H1 (cell line): ENCODE measurements at regions not wholly inside any gene's neighbourhood (a gene's known extent, or its start where the extent isn't known, plus 50 kb on each side); places are given as distances from the start of the nearest gene placed in this dataset.

Experiments used
- CTCF ChIA-PET: fragments of 300-600 bp; sonication (Branson Sonifier 250); formaldehyde crosslinking; loops from one replicate; lab custom pipeline; 2021; ENCODE audit not compliant: partially characterized antibody; lab: Charles Lee
- POLR2A ChIA-PET: fragments of 300-600 bp; sonication (Branson Sonifier 250); formaldehyde crosslinking; loops from one replicate; lab custom pipeline; 2021; ENCODE audit warnings: inconsistent platforms; ENCODE audit not compliant: partially characterized antibody; lab: Charles Lee
- DNase-seq, 2 experiments: peaks; one replicate each; pipeline versions ENCODE4 v3.0.0 to v3.0.0-alpha.2; 2010 to 2022; ENCODE audit warnings: low spot score in 2 of 2, low read depth in 1 of 2, mixed read lengths in 1 of 2
- FAIRE-seq: peaks from 2 replicates; lab custom pipeline; 2011; peaks lifted over from hg19 to GRCh38; lab: Jason Lieb, UNC
- H2AFZ ChIP-seq: 2 replicates; pipeline ENCODE4 v1.8.1; 2012; ENCODE audit warnings: low read length, inconsistent platforms
- H2AK5ac ChIP-seq: 2 replicates; pipeline ENCODE4 v1.6.1; 2013; ENCODE audit warnings: low read depth, low read length
- H2BK120ac ChIP-seq: replicated peaks from 2 replicates; pipeline ENCODE3; 2013; ENCODE audit warnings: low read depth, low read length, inconsistent platforms
- H2BK12ac ChIP-seq: 2 replicates; pipeline ENCODE4 v1.6.1; 2013; ENCODE audit warnings: low read depth, low read length
- H2BK15ac ChIP-seq: 2 replicates; pipeline ENCODE4 v1.6.1; 2013; ENCODE audit warnings: low read length
- H2BK20ac ChIP-seq: 2 replicates; pipeline ENCODE4 v1.6.1; 2013; ENCODE audit warnings: low read length
- H2BK5ac ChIP-seq: 2 replicates; pipeline ENCODE4 v1.6.1; 2013; ENCODE audit warnings: low read depth, low read length
- H3K14ac ChIP-seq: 2 replicates; pipeline ENCODE4 v1.6.1; 2013; ENCODE audit warnings: inconsistent platforms; ENCODE audit not compliant: insufficient read length
- H3K18ac ChIP-seq: 2 replicates; pipeline ENCODE4 v1.6.1; 2013; ENCODE audit warnings: low read length; ENCODE audit errors: extremely low read depth
- H3K23ac ChIP-seq: 2 replicates; pipeline ENCODE4 v1.6.1; 2013; ENCODE audit warnings: inconsistent platforms; ENCODE audit not compliant: insufficient read length
- H3K23me2 ChIP-seq: 2 replicates; pipeline ENCODE4 v1.6.1; 2013; ENCODE audit warnings: low read depth, low read length
- H3K27ac ChIP-seq: 2 replicates; pipeline ENCODE4 v1.6.1; 2011; ENCODE audit warnings: low read depth, low read length, inconsistent platforms
- H3K27me3 ChIP-seq, 4 experiments: replicated peaks in 1 of 4; 1 replicate in 1 of 4; 2 replicates in 3 of 4; pipeline versions ENCODE4 v1.6.1 to v1.8.1; 2011 to 2013; ENCODE audit warnings: low read length in 3 of 4, mild to moderate bottlenecking in 3 of 4, inconsistent platforms in 2 of 4, mixed read lengths in 2 of 4, moderate library complexity in 1 of 4; ENCODE audit not compliant: control insufficient read depth in 3 of 4, insufficient read depth in 3 of 4; ENCODE audit errors: extremely low read depth in 1 of 4
- H3K36me3 ChIP-seq, 4 experiments: 2 replicates each; pipeline versions ENCODE4 v1.6.1 to v1.8.1; 2011 to 2013; ENCODE audit warnings: mild to moderate bottlenecking in 4 of 4, low read length in 3 of 4, moderate library complexity in 2 of 4, control low read depth in 1 of 4, inconsistent platforms in 1 of 4; ENCODE audit not compliant: insufficient read depth in 4 of 4, control insufficient read depth in 2 of 4
- H3K4ac ChIP-seq: replicated peaks from 2 replicates; pipeline ENCODE3; 2013; ENCODE audit warnings: low read length, low read depth, mixed read lengths, inconsistent platforms; ENCODE audit not compliant: insufficient read length
- H3K4me1 ChIP-seq, 4 experiments: replicated peaks in 1 of 4; 1 replicate in 1 of 4; 2 replicates in 3 of 4; pipeline versions ENCODE4 v1.6.1 to v1.8.1; 2011 to 2013; ENCODE audit warnings: low read length in 3 of 4, inconsistent platforms in 2 of 4, mixed read lengths in 1 of 4; ENCODE audit not compliant: insufficient read depth in 4 of 4, control insufficient read depth in 3 of 4
- H3K4me2 ChIP-seq, 2 experiments: 2 replicates each; pipeline versions ENCODE4 v1.6.1 to v1.8.1; 2011 to 2013; ENCODE audit warnings: low read depth in 2 of 2, low read length in 2 of 2, control low read depth in 1 of 2, inconsistent platforms in 1 of 2, mild to moderate bottlenecking in 1 of 2; ENCODE audit not compliant: insufficient read depth in 1 of 2
- H3K4me3 ChIP-seq, 4 experiments: fragments of 200-600, 300-600 bp in 1 of 4; sonication (generic), shearing (Covaris generic), sonication (Bioruptor Twin) in 1 of 4; 2 replicates each; pipeline versions ENCODE4 v1.5.1 to v1.8.1; 2011 to 2016; ENCODE audit warnings: low read length in 4 of 4, low read depth in 3 of 4, control low read depth in 2 of 4, inconsistent platforms in 2 of 4, mild to moderate bottlenecking in 2 of 4, mixed read lengths in 1 of 4, moderate library complexity in 1 of 4; ENCODE audit not compliant: insufficient read depth in 2 of 4; ENCODE audit errors: extremely low read depth in 1 of 4
- H3K56ac ChIP-seq: replicated peaks from 2 replicates; pipeline ENCODE3; 2013; ENCODE audit warnings: low read depth, mild to moderate bottlenecking, mixed read lengths, low read length, inconsistent platforms; ENCODE audit not compliant: insufficient read length
- H3K79me1 ChIP-seq: 2 replicates; pipeline ENCODE4 v1.6.1; 2013; ENCODE audit warnings: low read depth, low read length, control low read depth
- H3K79me2 ChIP-seq, 2 experiments: 2 replicates each; pipeline versions ENCODE4 v1.6.1 to v1.8.1; 2012 to 2013; ENCODE audit warnings: low read length in 2 of 2, mild to moderate bottlenecking in 2 of 2, inconsistent platforms in 1 of 2; ENCODE audit not compliant: insufficient read depth in 2 of 2, control insufficient read depth in 1 of 2
- H3K9ac ChIP-seq, 4 experiments: replicated peaks in 1 of 4; 1 replicate in 1 of 4; 2 replicates in 3 of 4; pipeline versions ENCODE4 v1.6.1 to v1.8.1; 2011 to 2013; ENCODE audit warnings: low read depth in 3 of 4, low read length in 3 of 4, control low read depth in 2 of 4, mild to moderate bottlenecking in 2 of 4, moderate library complexity in 2 of 4, inconsistent platforms in 1 of 4; ENCODE audit errors: extremely low read depth in 1 of 4
- H3K9me3 ChIP-seq, 2 experiments: 2 replicates each; pipeline versions ENCODE4 v1.6.1 to v1.8.1; 2012 to 2013; ENCODE audit warnings: mild to moderate bottlenecking in 2 of 2, moderate library complexity in 2 of 2, control low read depth in 1 of 2, inconsistent platforms in 1 of 2, low read depth in 1 of 2, low read length in 1 of 2, mixed read lengths in 1 of 2; ENCODE audit not compliant: insufficient read depth in 2 of 2
- H4K20me1 ChIP-seq, 2 experiments: replicated peaks in 1 of 2; 2 replicates each; pipeline versions ENCODE3 to v1.8.1; 2011 to 2013; ENCODE audit warnings: inconsistent platforms in 2 of 2, low read length in 2 of 2, mild to moderate bottlenecking in 1 of 2; ENCODE audit not compliant: insufficient read depth in 2 of 2, control insufficient read depth in 1 of 2
- H4K5ac ChIP-seq: 2 replicates; pipeline ENCODE4 v1.6.1; 2013; ENCODE audit warnings: low read length, low read depth, mixed read lengths, inconsistent platforms; ENCODE audit not compliant: insufficient read length
- H4K8ac ChIP-seq: 2 replicates; pipeline ENCODE4 v1.8.0; 2013; ENCODE audit warnings: mild to moderate bottlenecking, moderate library complexity, low read length, inconsistent platforms; ENCODE audit not compliant: insufficient read depth; ENCODE audit errors: extremely low read depth
- H4K91ac ChIP-seq: replicated peaks from 2 replicates; pipeline ENCODE3; 2013; ENCODE audit warnings: low read length, mixed read lengths, inconsistent platforms; ENCODE audit not compliant: insufficient read length
- BACH1 ChIP-seq: IDR thresholded peaks from 2 replicates; pipeline ENCODE4 v1.6.1; 2012; ENCODE audit warnings: low read length, improper control_type of control experiment
- BCL11A ChIP-seq, 2 experiments: IDR thresholded peaks; one replicate each; pipeline ENCODE4 v1.6.1; 2011; ENCODE audit warnings: low read depth in 2 of 2, low read length in 2 of 2, mild to moderate bottlenecking in 2 of 2
- CBX8 ChIP-seq: fragments of 300-800, 300-1000 bp; sonication (generic); IDR thresholded peaks from 2 replicates; pipeline ENCODE4 v1.7.1; 2016; ENCODE audit warnings: low read depth, low read length, borderline replicate concordance
- CEBPB ChIP-seq: IDR thresholded peaks from 2 replicates; pipeline ENCODE4 v1.6.1; 2012; ENCODE audit warnings: low read depth, low read length
- CHD1 ChIP-seq: IDR thresholded peaks from 2 replicates; pipeline ENCODE4 v1.6.1; 2012; ENCODE audit warnings: low read depth, low read length, improper control_type of control experiment
- CTCF ChIP-seq, 3 experiments: IDR thresholded peaks; 1 replicate in 2 of 3; 2 replicates in 1 of 3; pipeline versions ENCODE4 v1.5.1 to v1.6.1; 2011; ENCODE audit warnings: low read length in 3 of 3, mild to moderate bottlenecking in 3 of 3, inconsistent platforms in 2 of 3, low read depth in 1 of 3, moderate library complexity in 1 of 3; ENCODE audit not compliant: insufficient read depth in 1 of 3; ENCODE audit errors: control extremely low read depth in 1 of 3
- FOSL1 ChIP-seq: IDR thresholded peaks from 2 replicates; pipeline ENCODE4 v1.6.1; 2011; ENCODE audit warnings: mild to moderate bottlenecking, low read depth, low read length, moderate library complexity; ENCODE audit not compliant: insufficient read depth
- JUN ChIP-seq: IDR thresholded peaks from 2 replicates; pipeline ENCODE4 v1.6.1; 2011; ENCODE audit warnings: low read depth, mild to moderate bottlenecking, improper control_type of control experiment, low read length
- KDM4A ChIP-seq: IDR thresholded peaks from one replicate; pipeline ENCODE4 v1.7.1; 2012; ENCODE audit warnings: low read depth, mild to moderate bottlenecking, moderate library complexity, low read length, inconsistent platforms; ENCODE audit not compliant: severe bottlenecking
- RXRA ChIP-seq: IDR thresholded peaks from 2 replicates; pipeline ENCODE4 v1.6.1; 2011; ENCODE audit warnings: low read depth, mild to moderate bottlenecking, low read length, moderate library complexity; ENCODE audit not compliant: insufficient read depth
- SP2 ChIP-seq: IDR thresholded peaks from 2 replicates; pipeline ENCODE4 v1.6.1; 2012; ENCODE audit warnings: mild to moderate bottlenecking, low read length, inconsistent platforms
- TBP ChIP-seq: IDR thresholded peaks from 2 replicates; pipeline ENCODE4 v1.6.1; 2011; ENCODE audit warnings: low read depth, low read length, improper control_type of control experiment
- YY1 ChIP-seq: IDR thresholded peaks from 2 replicates; pipeline ENCODE4 v1.6.1; 2011; ENCODE audit warnings: low read depth, mild to moderate bottlenecking, low read length
- WGBS, 2 experiments: shearing (Covaris generic) in 1 of 2; methylation state at CpG; one replicate each; pipeline versions ENCODE4 v1.1.6 to v1.1.7; 2013 to 2015; ENCODE audit warnings: low lambda C conversion rate in 2 of 2, mixed read lengths in 2 of 2, inconsistent platforms in 1 of 2, low coverage in 1 of 2, missing lambda C conversion rate in 1 of 2; ENCODE audit not compliant: insufficient replicate concordance in 2 of 2, insufficient coverage in 1 of 2, insufficient read length in 1 of 2; ENCODE audit errors: extremely low coverage in 1 of 2, missing lambda C conversion rate in 1 of 2; 5-methylcytosine and 5-hydroxymethylcytosine counted together

GRCh38 chr16:85485379-85485778 is 127.7 kb upstream of the GSE1 start:
- Histone ChIP-seq H2AK5ac (no peak overlapping the region), H3K9me3 (no peaks in the 10 kb centered on the region), H4K91ac (no peak overlapping the region), H3K23ac (no peak overlapping the region), H2AFZ (no peak overlapping the region), H3K27ac (no peak overlapping the region), H4K5ac (no peak overlapping the region), H3K56ac (no peak overlapping the region), H2BK5ac (no peak overlapping the region), H3K4me2 (no peak overlapping the region), H3K4ac (no peak overlapping the region), H3K79me2 (no peaks in the 10 kb centered on the region), H4K8ac (no peak overlapping the region), H2BK120ac (no peak overlapping the region), H4K20me1 (peaks cover 0 to 1% of the 10 kb centered on the region in 2 experiments), H3K36me3 (no peaks in the 10 kb centered on the region), H3K79me1 (no peaks in the 10 kb centered on the region; the same call in 1 of the 2 replicates), H3K4me3 (no peak overlapping the region), H3K9ac (no peak overlapping the region), H3K18ac (no peak overlapping the region), H3K27me3 (no peaks in the 10 kb centered on the region), H2BK20ac (no peak overlapping the region), H3K23me2 (no peaks in the 10 kb centered on the region), H3K4me1 (peaks cover 0 to 2% (median 0%) of the 10 kb centered on the region in 4 experiments; a peak in 1 of 7 replicates), H2BK12ac (no peak overlapping the region), H2BK15ac (no peak overlapping the region), H3K14ac (no peak overlapping the region)
- POLR2A ChIA-PET = no interaction called here
- CTCF ChIA-PET = interaction anchor here (0.8 to 18.6 kb wide), 12 partner anchors 9 to 142 kb away, joined by 3 to 277 read pairs (median 4); no protein-coding TSS in a partner anchor
- DNase-seq = no peak
- no peak for FAIRE-seq
- WGBS, 2 experiments = 97% methylated on average over 17 of the region's 28 CpGs; no CpG with 5 or more reads in 1 of the 2 experiments
- TF ChIP-seq JUN (no peak), SP2 (no peak), KDM4A (no peak), CEBPB (no peak), YY1 (no peak), TBP (no peak), CBX8 (no peak), RXRA (no peak), BACH1 (no peak), FOSL1 (no peak), CTCF (IDR thresholded peaks at IDR 0.05; ENCODE audit: control extremely low read depth in 1 of 3, insufficient read depth in 1 of 3, low read depth in 1 of 3, low read length in 3 of 3) (no peak), CHD1 (no peak), BCL11A (IDR thresholded peaks at IDR 0.05; ENCODE audit: low read depth in 2 of 2, low read length in 2 of 2) (no peak)
